Thyroid gland (tissue), 4 donors: ENCODE measurements at regions not wholly inside any gene's neighbourhood (a gene's known extent, or its start where the extent isn't known, plus 50 kb on each side); places are given as distances from the start of the nearest gene placed in this dataset.

Experiments used
- CTCF ChIP-seq, 6 experiments: fragments of 200-600 bp in 3 of 6; fragments of 450-650 bp in 3 of 6; sonication (generic) in 3 of 6; IDR thresholded peaks; one replicate each; pipeline ENCODE4 v1.5.1; 2016 to 2019; ENCODE audit warnings: antibody characterized with exemption in 6 of 6, mild to moderate bottlenecking in 2 of 6, inconsistent platforms in 1 of 6, moderate library complexity in 1 of 6
- POLR2A ChIP-seq, 2 donors: fragments of 450-650 bp; IDR thresholded peaks; one replicate each; pipeline ENCODE4 v1.6.1; 2017; ENCODE audit warnings: antibody characterized with exemption in 2 of 2, mild to moderate bottlenecking in 2 of 2, moderate library complexity in 1 of 2

- TF ChIP-seq CTCF (IDR thresholded peaks at IDR 0.05) = no peak
- TF ChIP-seq POLR2A (IDR thresholded peaks at IDR 0.05) = no peak
Measured at GRCh38 chr1:208433086-208433485, 188.9 kb upstream of the PLXNA2 start.
